Motor neuron (in vitro differentiated cells): ENCODE measurements at regions not wholly inside any gene's neighbourhood (a gene's known extent, or its start where the extent isn't known, plus 50 kb on each side); places are given as distances from the start of the nearest gene placed in this dataset.

Source experiments
- ATAC-seq, 8 experiments: fragments of 200-7000 bp; cut with Tn5 transposase; replicated peaks in 6 of 8; 2 replicates each; pipeline ENCODE4 v1.8.0; 2021; ENCODE audit warnings: mild to moderate bottlenecking in 8 of 8, moderate library complexity in 8 of 8
- H3K27ac ChIP-seq, 2 donors: fragments of 250-450 bp; sonication (Bioruptor Pico); 2 replicates each; pipeline ENCODE4 v1.9.0; 2021; ENCODE audit warnings: antibody characterized with exemption in 2 of 2, mild to moderate bottlenecking in 2 of 2, moderate library complexity in 1 of 2
- H3K4me1 ChIP-seq, 2 donors: fragments of 250-450 bp; sonication (Bioruptor Pico); replicated peaks in 1 of 2; 2 replicates each; pipeline ENCODE4 v1.6.1; 2021; ENCODE audit warnings: antibody characterized with exemption in 2 of 2, mild to moderate bottlenecking in 2 of 2, moderate library complexity in 1 of 2
- H3K4me3 ChIP-seq, 5 donors: fragments of 250-450 bp; sonication (Bioruptor Pico); 2 replicates each; pipeline ENCODE4 v1.9.0; 2021; ENCODE audit warnings: antibody characterized with exemption in 5 of 5, mild to moderate bottlenecking in 5 of 5, moderate library complexity in 4 of 5
- WGBS, 10 experiments: fragments of 450-650 bp; shearing (Covaris generic); methylation state at CpG; one replicate each; pipeline ENCODE4 v1.0.0; 2022; 5-methylcytosine and 5-hydroxymethylcytosine counted together
- in situ Hi-C, 9 experiments: fragments of 400-800 bp; cut with MboI; loops; one replicate each; pipeline ENCODE4 v1.15.0; 2021; ENCODE audit warnings: low sequenced_read_pairs in 9 of 9, low pct_unique_long_range_greater_than_20kb in 2 of 9; ENCODE audit not compliant: unreplicated experiment in 9 of 9

- in situ Hi-C loops = no loop called here
- no peak for ATAC-seq
- peaks cover 30 to 33% of the 10 kb centered on the region in 2 donors for H3K4me1 ChIP-seq
- H3K4me3 ChIP-seq = no peak overlapping the region
- WGBS, 10 experiments = 46 to 100% (median 91%) methylated on average over 1 to 6 of the region's 6 CpGs; no CpG with 5 or more reads in 1 of the 10 experiments
- no peak overlapping the region for H3K27ac ChIP-seq
These were observed 523.0 kb downstream of the TXNL1 start for GRCh38 chr18:56115071-56116015.

- WGBS, 10 experiments = 13 to 100% (median 100%) methylated on average over 1 of the region's 1 CpG; no CpG with 5 or more reads in 5 of the 10 experiments
- Histone ChIP-seq H3K27ac (no peak overlapping the region), H3K4me3 (no peak overlapping the region), H3K4me1 (peaks cover 12 to 16% of the 10 kb centered on the region in 2 donors)
- in situ Hi-C loops = no loop called here
- no peak for ATAC-seq
These were observed 525.0 kb upstream of the TCF4 start for GRCh38 chr18:56112984-56113383.

GRCh38 chr18:56112013-56112749, 524.2 kb upstream of the TCF4 start:
- peak in 3 of 8 experiments; percentile 60 to 89 (median 76) for ATAC-seq
- Histone ChIP-seq H3K4me1 (peaks cover 10 to 14% of the 10 kb centered on the region in 2 donors), H3K4me3 (no peak overlapping the region), H3K27ac (no peak overlapping the region)
- WGBS, 10 experiments = 30 to 93% (median 85%) methylated on average over 2 to 6 of the region's 6 CpGs; no CpG with 5 or more reads in 1 of the 10 experiments
- in situ Hi-C loops = no loop called here

GRCh38 chr18:56109757-56110156, 521.8 kb upstream of the TCF4 start:
- no peak for ATAC-seq
- Histone ChIP-seq H3K4me3 (no peak overlapping the region), H3K27ac (no peak overlapping the region), H3K4me1 (peaks cover 10 to 13% of the 10 kb centered on the region in 2 donors)
- WGBS, 10 experiments = 83 to 100% (median 90%) methylated on average over 1 to 4 of the region's 5 CpGs; no CpG with 5 or more reads in 1 of the 10 experiments
- in situ Hi-C loops = no loop called here

GRCh38 chr18:56108478-56109367, 520.7 kb upstream of the TCF4 start:
- Histone ChIP-seq H3K4me1 (peaks cover 10 to 13% of the 10 kb centered on the region in 2 donors), H3K27ac (no peak overlapping the region), H3K4me3 (no peak overlapping the region)
- 76 to 100% (median 92%) methylated on average over 3 to 4 of the region's 4 CpGs for WGBS, 10 experiments
- ATAC-seq = no peak
- in situ Hi-C loops = no loop called here

- peak in 2 of 8 experiments; percentile 22 for ATAC-seq
- Histone ChIP-seq H3K4me3 (no peak overlapping the region), H3K27ac (no peak overlapping the region), H3K4me1 (peaks cover 5 to 13% of the 10 kb centered on the region in 2 donors)
- 33 to 100% (median 80%) methylated on average over 1 to 5 of the region's 5 CpGs for WGBS, 10 experiments
- in situ Hi-C loops = no loop called here
These were observed 520.0 kb upstream of the TCF4 start for GRCh38 chr18:56107821-56108477.

- peak in 5 of 8 experiments; percentile 49 to 91 (median 81) for ATAC-seq
- 33 to 100% (median 59%) methylated on average over 1 to 6 of the region's 6 CpGs; no CpG with 5 or more reads in 1 of the 10 experiments for WGBS, 10 experiments
- H3K4me3 ChIP-seq = no peak overlapping the region
- peaks cover 0 to 2% of the 10 kb centered on the region in 2 donors for H3K4me1 ChIP-seq
- no peak overlapping the region for H3K27ac ChIP-seq
- in situ Hi-C loops = no loop called here
These were observed 512.2 kb upstream of the TCF4 start for GRCh38 chr18:56100090-56100722.

- ATAC-seq = peak in 1 of 8 experiments; percentile 16
- Histone ChIP-seq H3K4me3 (no peak overlapping the region), H3K4me1 (peaks cover 0 to 2% of the 10 kb centered on the region in 2 donors), H3K27ac (no peak overlapping the region)
- in situ Hi-C loops = no loop called here
- WGBS, 10 experiments = 51 to 100% (median 100%) methylated on average over 1 to 5 of the region's 5 CpGs; no CpG with 5 or more reads in 1 of the 10 experiments
These were observed 509.6 kb upstream of the TCF4 start for GRCh38 chr18:56097621-56098020.

GRCh38 chr18:56096861-56097260, 508.9 kb upstream of the TCF4 start:
- ATAC-seq = no peak
- WGBS, 10 experiments = 53 to 100% (median 90%) methylated on average over 1 to 4 of the region's 4 CpGs; no CpG with 5 or more reads in 2 of the 10 experiments
- in situ Hi-C loops = no loop called here
- H3K4me3 ChIP-seq = no peak overlapping the region
- no peak overlapping the region for H3K27ac ChIP-seq
- peaks cover 0 to 2% of the 10 kb centered on the region in 2 donors for H3K4me1 ChIP-seq

- H3K4me1 ChIP-seq = no peaks in the 10 kb centered on the region
- H3K4me3 ChIP-seq = no peak overlapping the region
- H3K27ac ChIP-seq = no peak overlapping the region
- in situ Hi-C loops = no loop called here
- WGBS, 10 experiments = 75 to 100% (median 88%) methylated on average over 1 to 4 of the region's 4 CpGs; no CpG with 5 or more reads in 3 of the 10 experiments
- no peak for ATAC-seq
These were observed 501.7 kb upstream of the TCF4 start for GRCh38 chr18:56089612-56090258.

- WGBS, 10 experiments = 0 to 100% (median 95%) methylated on average over 1 to 6 of the region's 7 CpGs; no CpG with 5 or more reads in 5 of the 10 experiments
- no peak for ATAC-seq
- Histone ChIP-seq H3K4me1 (peaks cover 15 to 17% of the 10 kb centered on the region in 2 donors), H3K4me3 (no peak overlapping the region), H3K27ac (no peak overlapping the region)
- in situ Hi-C loops = no loop called here
These were observed 498.8 kb upstream of the TCF4 start for GRCh38 chr18:56086786-56087185.
